Uterus (tissue), 2 donors: ENCODE measurements at regions not wholly inside any gene's neighbourhood (a gene's known extent, or its start where the extent isn't known, plus 50 kb on each side); places are given as distances from the start of the nearest gene placed in this dataset.

Source experiments
- POLR2A ChIP-seq, 2 donors: fragments of 450-650 bp; IDR thresholded peaks; one replicate each; pipeline ENCODE4 v1.6.1; 2016; ENCODE audit warnings: antibody characterized with exemption in 2 of 2, mild to moderate bottlenecking in 1 of 2, moderate library complexity in 1 of 2
- TF ChIP-seq, protein P1 (sequence below), 4 experiments: fragments of 200-600 bp in 2 of 4; fragments of 450-650 bp in 2 of 4; sonication (generic) in 2 of 4; IDR thresholded peaks; one replicate each; pipeline ENCODE4 v1.5.1; 2016 to 2019; ENCODE audit warnings: antibody characterized with exemption in 4 of 4, mild to moderate bottlenecking in 2 of 4, moderate library complexity in 1 of 4

DNA sequence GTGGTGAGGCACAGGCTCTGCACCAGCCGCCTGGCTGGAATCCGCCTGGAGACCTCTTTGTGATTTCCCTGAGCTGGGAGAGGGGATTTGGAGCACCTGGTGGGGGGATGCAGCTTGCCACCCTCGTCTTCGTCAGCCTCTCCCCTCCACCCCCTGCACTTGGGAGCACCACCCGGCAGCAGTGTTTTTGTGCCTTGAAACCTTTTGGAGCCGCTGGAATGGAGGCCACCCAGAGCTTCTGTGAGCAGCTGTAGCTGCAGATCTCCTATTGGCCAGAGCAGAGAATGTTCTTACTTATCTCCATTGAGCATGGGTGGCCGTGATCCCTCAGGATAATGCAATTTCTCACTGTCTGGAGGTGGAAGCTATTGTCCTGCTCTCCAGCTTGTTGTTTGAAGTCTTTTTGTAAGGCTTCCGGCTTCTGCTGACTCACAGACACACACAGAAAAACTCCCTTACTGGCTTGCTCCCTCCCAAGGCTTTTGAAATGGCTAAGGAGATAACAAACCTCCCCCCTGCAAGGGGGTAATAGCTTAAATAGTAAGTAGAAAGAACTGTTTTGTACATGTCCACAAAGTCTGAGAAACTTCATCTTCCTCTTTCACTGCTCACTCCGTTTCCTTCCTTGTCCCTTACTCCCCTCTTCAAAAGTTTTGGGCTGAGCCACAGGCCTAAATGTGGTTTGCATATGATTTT, 271.2 kb downstream of the PRL start:
- TF ChIP-seq, protein P1, sequence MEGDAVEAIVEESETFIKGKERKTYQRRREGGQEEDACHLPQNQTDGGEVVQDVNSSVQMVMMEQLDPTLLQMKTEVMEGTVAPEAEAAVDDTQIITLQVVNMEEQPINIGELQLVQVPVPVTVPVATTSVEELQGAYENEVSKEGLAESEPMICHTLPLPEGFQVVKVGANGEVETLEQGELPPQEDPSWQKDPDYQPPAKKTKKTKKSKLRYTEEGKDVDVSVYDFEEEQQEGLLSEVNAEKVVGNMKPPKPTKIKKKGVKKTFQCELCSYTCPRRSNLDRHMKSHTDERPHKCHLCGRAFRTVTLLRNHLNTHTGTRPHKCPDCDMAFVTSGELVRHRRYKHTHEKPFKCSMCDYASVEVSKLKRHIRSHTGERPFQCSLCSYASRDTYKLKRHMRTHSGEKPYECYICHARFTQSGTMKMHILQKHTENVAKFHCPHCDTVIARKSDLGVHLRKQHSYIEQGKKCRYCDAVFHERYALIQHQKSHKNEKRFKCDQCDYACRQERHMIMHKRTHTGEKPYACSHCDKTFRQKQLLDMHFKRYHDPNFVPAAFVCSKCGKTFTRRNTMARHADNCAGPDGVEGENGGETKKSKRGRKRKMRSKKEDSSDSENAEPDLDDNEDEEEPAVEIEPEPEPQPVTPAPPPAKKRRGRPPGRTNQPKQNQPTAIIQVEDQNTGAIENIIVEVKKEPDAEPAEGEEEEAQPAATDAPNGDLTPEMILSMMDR (IDR thresholded peaks at IDR 0.05), result no peak
- no peak for TF ChIP-seq POLR2A (IDR thresholded peaks at IDR 0.05)
